ENCODE measurements at regions not wholly inside any gene's neighbourhood (a gene's known extent, or its start where the extent isn't known, plus 50 kb on each side); places are given as distances from the start of the nearest gene placed in this dataset.

DNA sequence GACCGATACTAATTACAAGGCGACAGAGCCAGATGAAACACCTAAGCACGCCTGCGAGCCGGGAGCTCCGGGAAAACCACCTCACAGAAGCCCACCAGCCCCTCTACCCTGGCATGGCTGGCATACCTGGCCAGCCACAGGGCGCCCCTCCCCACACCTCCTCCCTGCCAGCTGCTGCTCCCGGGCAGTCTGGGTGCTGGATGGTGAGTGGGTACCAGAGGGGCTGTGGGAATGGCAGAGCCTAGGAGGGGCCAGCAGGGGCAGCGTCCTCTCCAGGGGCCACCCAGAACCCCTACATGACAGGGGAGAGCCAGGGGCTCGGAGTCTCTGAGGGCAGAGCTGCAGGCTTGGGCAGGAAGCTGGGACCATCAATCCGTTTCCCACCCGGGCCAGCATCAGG, 58.7 kb upstream of the GPC1 start:
- Histone ChIP-seq H3K9me3 (ENCODE audit: low read depth, low read length, poor library complexity, severe bottlenecking) (no peaks in the 10 kb centered on the region), H3K36me3 (ENCODE audit: insufficient read depth, low read length, poor library complexity, severe bottlenecking) (no peaks in the 10 kb centered on the region), H3K4me3 (ENCODE audit: low read depth, low read length, poor library complexity, severe bottlenecking) (no peak overlapping the region), H3K27me3 (replicated peaks; ENCODE audit: insufficient read depth, low read depth, low read length, poor library complexity) (no peaks in the 10 kb centered on the region), H3K4me1 (ENCODE audit: insufficient read depth, low read length, poor library complexity, severe bottlenecking) (no peaks in the 10 kb centered on the region), H3K27ac (ENCODE audit: low read depth, low read length, poor library complexity, severe bottlenecking) (no peak overlapping the region)
- BruUV-seq (replicated peaks), result no TSS peak
- CTCF ChIA-PET, result no interaction called here
- POLR2A ChIA-PET (ENCODE audit: low non-redundant PET), result no interaction called here
- TF ChIP-seq CTCF (conservative IDR thresholded peaks at IDR 0.05; ENCODE audit: low read depth, low read length) (no peak), EZH2 (IDR thresholded peaks at IDR 0.05; ENCODE audit: borderline replicate concordance, low read depth, low read length, poor library complexity, severe bottlenecking) (no peak)
- intact Hi-C loops (cut with micrococcal nuclease; ENCODE audit: unreplicated experiment), result no loop called here
- DNase-seq (ENCODE audit: low spot score), result no peak

DNA sequence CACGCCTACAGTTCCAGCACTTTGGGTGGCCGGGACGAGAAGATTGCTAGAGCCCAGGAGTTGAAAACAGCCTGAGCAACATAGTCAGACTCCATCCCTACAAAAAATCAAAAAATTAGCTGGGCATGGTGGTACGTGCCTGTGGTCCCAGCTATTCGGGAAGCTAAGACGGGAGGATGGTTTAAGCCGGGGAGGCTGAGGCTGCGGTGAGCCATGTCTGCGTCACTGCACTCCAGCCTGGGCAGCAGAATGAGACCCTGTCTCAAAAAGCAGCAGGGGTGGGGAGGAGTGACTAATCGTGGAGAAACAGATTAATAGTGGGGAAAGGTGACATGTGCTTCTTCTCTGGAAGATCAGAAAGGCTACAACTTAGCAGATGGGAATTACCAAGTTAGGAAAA, 58.1 kb upstream of the GPC1 start:
- no peak overlapping the region for H3K4me3 ChIP-seq (ENCODE audit: low read depth, low read length, poor library complexity, severe bottlenecking)
- intact Hi-C loops (cut with micrococcal nuclease; ENCODE audit: unreplicated experiment), result no loop called here
- DNase-seq (ENCODE audit: low spot score), result no peak
- H3K27me3 ChIP-seq (replicated peaks; ENCODE audit: insufficient read depth, low read depth, low read length, poor library complexity), result no peaks in the 10 kb centered on the region
- no TSS peak for BruUV-seq (replicated peaks)
- H3K27ac ChIP-seq (ENCODE audit: low read depth, low read length, poor library complexity, severe bottlenecking), result no peak overlapping the region
- POLR2A ChIA-PET (ENCODE audit: low non-redundant PET), result no interaction called here
- TF ChIP-seq CTCF (conservative IDR thresholded peaks at IDR 0.05; ENCODE audit: low read depth, low read length), result no peak
- no peak for TF ChIP-seq EZH2 (IDR thresholded peaks at IDR 0.05; ENCODE audit: borderline replicate concordance, low read depth, low read length, poor library complexity, severe bottlenecking)
- no peaks in the 10 kb centered on the region for H3K9me3 ChIP-seq (ENCODE audit: low read depth, low read length, poor library complexity, severe bottlenecking)
- no peaks in the 10 kb centered on the region for H3K4me1 ChIP-seq (ENCODE audit: insufficient read depth, low read length, poor library complexity, severe bottlenecking)
- CTCF ChIA-PET, result no interaction called here
- no peaks in the 10 kb centered on the region for H3K36me3 ChIP-seq (ENCODE audit: insufficient read depth, low read length, poor library complexity, severe bottlenecking)

DNA sequence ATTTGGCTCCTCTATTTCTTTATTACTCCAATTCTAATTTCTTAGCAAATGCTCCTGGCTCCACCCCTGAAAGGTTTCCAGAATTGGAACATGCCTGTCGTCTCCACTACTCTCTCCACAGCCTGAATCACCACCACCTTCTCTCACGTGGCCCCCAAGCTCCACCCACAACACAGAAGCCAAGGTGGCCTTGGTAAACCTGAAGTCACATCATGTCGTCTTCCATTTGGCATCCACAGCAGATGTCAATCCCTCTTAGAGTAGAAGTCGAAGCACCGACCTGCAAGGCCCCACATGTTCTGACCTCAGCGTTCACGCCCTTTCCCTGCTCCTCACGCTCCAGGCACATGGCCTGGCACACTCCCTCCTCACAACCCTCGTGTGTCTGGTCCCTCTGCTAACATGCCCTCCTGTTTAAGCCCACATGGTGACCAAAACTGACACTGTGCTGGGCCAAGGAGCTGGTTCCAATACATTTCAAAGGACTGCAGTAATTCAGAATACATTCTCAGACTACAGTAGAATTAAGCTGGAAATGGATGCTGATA, 56.3 kb upstream of the GPC1 start:
- TF ChIP-seq CTCF (conservative IDR thresholded peaks at IDR 0.05; ENCODE audit: low read depth, low read length) (no peak), EZH2 (IDR thresholded peaks at IDR 0.05; ENCODE audit: borderline replicate concordance, low read depth, low read length, poor library complexity, severe bottlenecking) (no peak)
- H3K27ac ChIP-seq (ENCODE audit: low read depth, low read length, poor library complexity, severe bottlenecking), result no peak overlapping the region
- intact Hi-C loops (cut with micrococcal nuclease; ENCODE audit: unreplicated experiment), result no loop called here
- H3K9me3 ChIP-seq (ENCODE audit: low read depth, low read length, poor library complexity, severe bottlenecking), result no peaks in the 10 kb centered on the region
- DNase-seq (ENCODE audit: low spot score), result no peak
- POLR2A ChIA-PET (ENCODE audit: low non-redundant PET), result no interaction called here
- no peak overlapping the region for H3K4me3 ChIP-seq (ENCODE audit: low read depth, low read length, poor library complexity, severe bottlenecking)
- no peaks in the 10 kb centered on the region for H3K36me3 ChIP-seq (ENCODE audit: insufficient read depth, low read length, poor library complexity, severe bottlenecking)
- CTCF ChIA-PET, result interaction anchor here (0.8 kb wide), 1 partner anchor 349 kb away, joined by 4 read pairs; the partner anchor contains the start of gene OR6B2
- no peaks in the 10 kb centered on the region for H3K4me1 ChIP-seq (ENCODE audit: insufficient read depth, low read length, poor library complexity, severe bottlenecking)
- no TSS peak for BruUV-seq (replicated peaks)
- no peaks in the 10 kb centered on the region for H3K27me3 ChIP-seq (replicated peaks; ENCODE audit: insufficient read depth, low read depth, low read length, poor library complexity)

Measured in A673 (cell line).